CD4-positive, alpha-beta T cell treated with Interleukin-4 for 1 hour (primary cell): ENCODE measurements at regions not wholly inside any gene's neighbourhood (a gene's known extent, or its start where the extent isn't known, plus 50 kb on each side); places are given as distances from the start of the nearest gene placed in this dataset.
"Not testable (repeated sequence)": the region's sequence is repeated elsewhere in the genome, so short reads cannot be mapped to it uniquely, and the experiment has no call there.

Experiments used
- DNase-seq, 2 donors: peaks; one replicate each; pipeline ENCODE4 v3.0.0-alpha.2; 2020 to 2022

GRCh38 chr12:86634456-86635410 is 378.5 kb upstream of the MGAT4C start:
- DNase-seq = no peak

GRCh38 chr12:86627001-86627400 is 370.8 kb upstream of the MGAT4C start:
- peak in 1 of 2 donors; percentile 11 for DNase-seq

- no peak for DNase-seq
Observed at GRCh38 chr12:86623267-86623666, 367.1 kb upstream of the MGAT4C start.

GRCh38 chr12:86621957-86622356 is 365.8 kb upstream of the MGAT4C start:
- no peak for DNase-seq

GRCh38 chr12:86613311-86613710 is 357.1 kb upstream of the MGAT4C start:
- DNase-seq = no peak

- no peak for DNase-seq
Observed at GRCh38 chr12:86608638-86609037, 352.4 kb upstream of the MGAT4C start.

GRCh38 chr12:86601550-86602308 is 345.5 kb upstream of the MGAT4C start:
- no peak for DNase-seq

GRCh38 chr12:86600664-86601231 is 344.6 kb upstream of the MGAT4C start:
- DNase-seq = no peak

- no peak for DNase-seq
Observed at GRCh38 chr12:86597431-86597830, 341.2 kb upstream of the MGAT4C start.

- no peak for DNase-seq
Observed at GRCh38 chr12:86590296-86590695, 334.1 kb upstream of the MGAT4C start.

- DNase-seq = no peak
Observed at GRCh38 chr12:86574143-86574542, 318.0 kb upstream of the MGAT4C start.

- no peak for DNase-seq
Observed at GRCh38 chr12:86572455-86572854, 316.3 kb upstream of the MGAT4C start.

GRCh38 chr12:86565038-86565437 is 308.8 kb upstream of the MGAT4C start:
- no peak for DNase-seq

GRCh38 chr12:86555491-86555890 is 299.3 kb upstream of the MGAT4C start:
- DNase-seq = not testable (repeated sequence)

- DNase-seq = no peak
Observed at GRCh38 chr12:86551146-86551571, 295.0 kb upstream of the MGAT4C start.

GRCh38 chr12:86550218-86551145 is 294.3 kb upstream of the MGAT4C start:
- no peak for DNase-seq

GRCh38 chr12:86543716-86544115 is 287.5 kb upstream of the MGAT4C start:
- no peak for DNase-seq

GRCh38 chr12:86530996-86531655 is 274.9 kb upstream of the MGAT4C start:
- DNase-seq = no peak

- DNase-seq = no peak
Observed at GRCh38 chr12:86526060-86526595, 269.9 kb upstream of the MGAT4C start.

- DNase-seq = no peak
Observed at GRCh38 chr12:86523844-86524243, 267.7 kb upstream of the MGAT4C start.

- no peak for DNase-seq
Observed at GRCh38 chr12:86521870-86522269, 265.7 kb upstream of the MGAT4C start.

- DNase-seq = no peak
Observed at GRCh38 chr12:86513226-86513625, 257.0 kb upstream of the MGAT4C start.
